Right lobe of liver (tissue), 4 donors: ENCODE measurements at regions not wholly inside any gene's neighbourhood (a gene's known extent, or its start where the extent isn't known, plus 50 kb on each side); places are given as distances from the start of the nearest gene placed in this dataset.

Experiments used
- CTCF ChIP-seq, 4 donors: fragments of 200-600 bp in 3 of 4; fragments of 450-650 bp in 1 of 4; IDR thresholded peaks; one replicate each; pipeline versions ENCODE4 v1.5.1 to v1.8.0; 2016 to 2022; ENCODE audit warnings: antibody characterized with exemption in 4 of 4, mild to moderate bottlenecking in 2 of 4
- POLR2A ChIP-seq: fragments of 450-650 bp; IDR thresholded peaks from one replicate; pipeline ENCODE4 v1.6.1; 2017; ENCODE audit warnings: antibody characterized with exemption, mild to moderate bottlenecking
- donor health status: DM: no; HTN: no; CAD: no.
- donor health status: DM: no; HTN: no; CAD: no.
- donor health status: DM: no; HTN: yes; CAD: no.

- TF ChIP-seq CTCF (IDR thresholded peaks at IDR 0.05): no peak
- no peak for TF ChIP-seq POLR2A
These were observed 101.0 kb upstream of the THBS1 start for GRCh38 chr15:39479911-39480310.
